ENCODE measurements at regions not wholly inside any gene's neighbourhood (a gene's known extent, or its start where the extent isn't known, plus 50 kb on each side); places are given as distances from the start of the nearest gene placed in this dataset.

- TF ChIP-seq CTCF (IDR thresholded peaks at IDR 0.05) (no peak), POLR2A (IDR thresholded peaks at IDR 0.05) (no peak), POLR2AphosphoS5 (IDR thresholded peaks at IDR 0.05) (no peak)
Observed at GRCh38 chr16:60816461-60816860, 1219.8 kb downstream of the CDH8 start.
